GM18508 (cell line): ENCODE measurements at regions not wholly inside any gene's neighbourhood (a gene's known extent, or its start where the extent isn't known, plus 50 kb on each side); places are given as distances from the start of the nearest gene placed in this dataset.
"Not testable (repeated sequence)": the region's sequence is repeated elsewhere in the genome, so short reads cannot be mapped to it uniquely, and the experiment has no call there.

Experiments
- ATAC-seq: cut with Tn5 transposase; IDR thresholded peaks from one replicate; pipeline ENCODE4 v1.9.1; 2021; ENCODE audit warnings: moderate number of reproducible peaks; ENCODE audit not compliant: insufficient read depth, unreplicated experiment

GRCh38 chr13:64121023-64121709, 2705.5 kb upstream of the PCDH20 start:
- not testable (repeated sequence) for ATAC-seq

DNA sequence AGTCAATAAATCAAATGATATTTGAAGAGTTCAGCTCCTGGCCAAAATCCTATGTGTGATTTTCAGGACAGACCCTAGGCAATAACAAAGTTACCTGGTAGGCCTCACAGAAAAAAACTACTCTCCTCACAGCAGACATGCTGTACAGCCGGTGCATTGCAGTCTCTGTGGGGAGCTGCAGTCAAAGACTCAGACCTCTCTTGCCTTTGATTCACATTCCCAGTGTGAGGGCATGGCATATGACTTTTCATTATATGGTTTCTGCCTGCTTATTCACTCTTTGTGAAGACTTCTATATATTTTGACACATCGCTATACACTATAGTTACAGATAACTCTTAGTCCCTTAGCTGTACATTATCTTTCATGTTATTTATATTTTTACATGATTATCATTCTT, 2684.3 kb upstream of the PCDH20 start:
- ATAC-seq: no peak

DNA sequence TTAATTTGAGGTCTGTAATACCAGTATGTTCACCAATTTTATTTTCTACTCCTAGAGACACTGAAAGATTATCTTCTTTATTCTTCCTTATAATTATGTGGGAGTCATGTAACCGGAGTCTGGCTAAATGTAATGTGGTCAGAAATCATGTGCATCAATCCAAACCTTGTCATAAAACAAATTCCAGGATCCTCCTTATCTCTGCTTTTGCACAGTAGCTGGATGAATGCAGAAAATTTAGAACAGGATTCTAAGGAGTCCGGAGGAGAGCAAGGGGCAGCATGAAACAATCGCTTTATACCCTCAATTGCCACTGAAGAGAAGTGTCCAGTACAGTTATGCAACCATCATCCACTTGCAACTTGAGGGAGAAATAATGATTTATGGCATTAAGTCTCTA, 2674.7 kb upstream of the PCDH20 start:
- ATAC-seq: no peak

GRCh38 chr13:64088491-64088890, 2672.8 kb upstream of the PCDH20 start:
- no peak for ATAC-seq

GRCh38 chr13:64087624-64088023, 2672.0 kb upstream of the PCDH20 start:
- no peak for ATAC-seq

- ATAC-seq: no peak
These were observed 2668.2 kb upstream of the PCDH20 start for GRCh38 chr13:64083811-64084210.

GRCh38 chr13:64083396-64083795, 2667.7 kb upstream of the PCDH20 start:
- no peak for ATAC-seq

DNA sequence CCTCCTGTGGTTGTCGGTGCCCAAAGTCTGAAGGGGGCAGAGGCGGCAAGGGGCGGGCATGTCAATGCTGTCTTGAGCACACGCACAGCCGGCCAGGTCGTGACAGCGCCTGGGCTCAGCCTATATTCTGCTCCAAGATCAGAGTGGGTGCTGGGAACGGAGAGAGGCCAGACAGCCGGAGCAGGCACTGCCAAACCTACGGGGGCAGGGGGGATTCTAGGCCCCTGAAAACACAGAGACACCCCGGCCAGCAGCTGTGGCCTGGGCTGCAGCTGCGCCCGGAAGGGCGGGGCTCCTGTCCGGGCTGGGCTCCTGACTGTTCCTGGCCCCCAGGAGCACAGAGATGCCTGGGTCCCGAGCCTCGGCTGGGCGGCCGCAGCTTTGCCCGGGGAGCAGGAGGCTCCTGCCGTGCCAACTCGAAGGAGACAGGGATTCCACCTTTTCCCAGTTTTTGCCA, 2662.9 kb upstream of the PCDH20 start:
- no peak for ATAC-seq

GRCh38 chr13:64078025-64078424, 2662.4 kb upstream of the PCDH20 start:
- ATAC-seq: no peak

DNA sequence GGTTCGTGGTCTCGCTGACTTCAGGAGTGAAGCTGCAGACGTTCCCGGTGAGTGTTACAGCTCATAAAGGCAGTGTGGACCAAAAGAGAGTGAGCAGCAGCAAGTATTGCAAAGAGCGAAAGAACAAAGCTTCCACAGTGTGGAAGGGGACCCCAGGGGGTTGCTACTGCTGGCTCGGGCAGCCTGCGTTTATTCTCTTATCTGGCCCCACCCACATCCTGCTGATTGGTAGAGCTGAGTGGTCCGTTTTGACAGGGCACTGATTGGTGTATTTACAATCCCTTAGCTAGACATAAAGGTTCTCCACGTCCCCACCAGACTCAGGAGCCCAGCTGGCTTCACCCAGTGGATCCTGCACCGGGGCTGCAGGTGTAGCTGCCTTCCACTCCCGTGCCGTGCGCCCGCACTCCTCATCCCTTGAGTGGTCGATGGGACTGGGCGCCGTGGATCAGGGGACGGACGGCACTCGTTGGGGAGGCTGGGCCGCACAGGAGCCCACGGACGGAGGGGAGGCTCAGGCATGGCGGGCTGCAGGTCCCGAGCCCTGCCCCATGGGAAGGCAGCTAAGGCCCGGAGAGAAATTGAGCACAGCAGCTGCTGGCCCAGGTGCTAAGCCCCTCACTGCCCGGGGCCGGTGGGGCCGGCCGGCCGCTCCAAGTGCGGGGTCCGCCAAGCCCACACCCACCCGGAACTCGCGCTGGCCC, 2661.6 kb upstream of the PCDH20 start:
- ATAC-seq: not testable (repeated sequence)

DNA sequence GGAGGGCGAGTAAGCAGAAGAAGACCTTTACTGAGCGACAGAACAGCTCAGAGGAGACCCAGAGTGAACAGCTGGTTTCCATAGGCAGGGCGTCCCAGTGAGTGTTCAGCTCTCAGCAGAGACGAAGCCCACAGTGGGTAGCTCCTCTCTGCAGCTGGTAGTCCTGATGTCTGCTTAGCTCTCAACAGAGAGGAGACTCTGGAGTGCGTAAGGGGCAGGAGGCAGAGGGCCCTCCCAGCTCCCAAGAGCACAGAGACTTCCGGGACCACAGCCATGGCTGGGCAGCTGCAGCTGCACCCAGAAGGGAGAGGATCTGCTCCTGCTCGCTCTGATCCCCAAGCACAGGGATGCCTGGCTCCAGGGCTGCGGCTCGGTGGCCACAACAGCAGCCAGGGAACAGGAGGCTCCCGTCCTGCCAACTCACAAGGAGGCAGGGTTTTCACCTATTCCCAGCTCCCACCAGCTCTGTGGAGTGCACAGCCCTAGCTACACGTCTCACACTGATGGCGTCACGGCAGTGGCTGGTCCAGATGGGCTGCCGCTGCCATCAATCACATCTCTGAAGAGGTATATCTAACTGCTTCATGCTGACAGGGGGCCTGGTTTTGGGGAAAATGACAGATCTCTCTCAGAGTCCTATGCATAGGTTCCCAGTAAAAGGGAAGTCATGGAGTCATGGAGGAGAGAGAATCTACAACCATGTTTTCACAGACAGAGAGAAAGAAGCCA, 2660.1 kb upstream of the PCDH20 start:
- ATAC-seq: no peak

DNA sequence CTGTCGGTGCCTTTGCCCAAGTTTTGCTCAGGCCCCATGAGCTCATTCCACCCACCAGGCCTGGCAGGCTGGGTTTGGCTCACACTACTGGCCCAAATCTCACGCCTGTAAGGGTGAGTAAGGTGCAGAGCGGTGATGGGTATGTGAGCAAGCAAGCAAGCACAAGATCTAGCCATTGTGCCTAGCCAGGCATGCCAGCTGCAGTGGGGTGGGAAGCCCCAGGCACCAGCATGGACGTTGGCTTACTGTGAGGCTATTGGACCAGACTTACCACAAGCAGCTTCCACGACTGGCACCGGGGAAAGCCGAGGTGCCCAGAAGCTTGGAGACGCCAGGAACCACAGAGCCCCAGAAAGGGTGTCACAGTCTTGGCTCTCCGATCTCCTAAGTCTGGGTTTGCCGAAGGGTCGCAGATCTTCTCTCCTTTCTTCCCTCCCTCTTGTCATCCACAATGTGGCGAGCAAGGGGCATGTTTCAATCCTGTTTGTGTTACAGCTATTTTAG, 2659.4 kb upstream of the PCDH20 start:
- ATAC-seq: no peak

- no peak for ATAC-seq
These were observed 2657.6 kb upstream of the PCDH20 start for GRCh38 chr13:64073203-64073602.

DNA sequence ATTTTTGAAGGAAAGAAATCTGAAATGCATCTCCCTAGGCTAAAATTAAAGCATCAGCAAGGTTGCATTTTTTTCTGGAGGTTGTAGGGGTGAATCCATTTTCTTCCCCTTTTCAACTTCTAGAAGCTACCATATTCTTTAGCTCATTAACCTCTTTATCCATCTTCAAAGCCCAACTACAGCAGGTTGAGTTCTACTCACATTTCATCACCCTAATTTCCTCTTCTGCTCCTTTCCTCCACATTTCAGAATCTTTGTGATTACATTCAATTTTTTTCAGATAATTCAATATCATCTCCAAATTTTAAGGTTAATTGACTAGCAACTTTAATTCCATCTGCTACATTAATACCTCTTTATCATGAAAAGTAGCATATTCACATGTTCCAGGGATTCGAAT, 2655.7 kb upstream of the PCDH20 start:
- ATAC-seq: no peak

GRCh38 chr13:64069892-64070291, 2654.2 kb upstream of the PCDH20 start:
- no peak for ATAC-seq

- ATAC-seq: no peak
These were observed 2651.1 kb upstream of the PCDH20 start for GRCh38 chr13:64066711-64067110.

- ATAC-seq: no peak
These were observed 2646.0 kb upstream of the PCDH20 start for GRCh38 chr13:64061649-64062048.

DNA sequence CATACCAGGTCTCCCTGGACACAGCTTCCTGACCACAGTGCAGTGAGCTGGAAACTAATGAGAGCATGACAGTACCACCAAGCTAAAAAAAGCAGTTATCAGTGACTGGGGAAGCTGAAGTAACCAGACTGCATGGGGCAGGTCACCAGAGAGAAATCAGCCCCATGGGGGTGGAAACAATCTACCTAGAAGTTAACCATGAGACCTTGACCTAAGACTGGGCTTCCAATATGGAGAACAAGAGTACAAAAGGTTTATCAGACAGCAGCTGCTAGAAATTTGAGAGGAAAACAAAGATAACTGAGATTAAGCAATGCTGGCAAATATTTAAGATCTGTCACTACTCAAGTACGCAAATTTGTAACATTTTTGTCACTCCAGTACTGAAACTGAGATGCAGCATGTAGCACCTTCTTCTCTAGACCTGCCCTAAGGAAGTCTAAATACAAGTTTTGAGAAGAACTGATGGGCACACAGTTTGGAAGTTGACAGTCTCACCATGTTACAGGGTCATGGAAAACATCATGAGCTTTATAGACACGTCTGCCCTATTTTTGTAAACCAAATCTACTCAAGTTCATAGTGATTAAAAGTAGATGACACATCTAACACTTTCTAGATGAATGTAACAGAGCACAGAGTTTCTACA, 2641.8 kb upstream of the PCDH20 start:
- ATAC-seq: no peak

GRCh38 chr13:64054321-64054720, 2638.7 kb upstream of the PCDH20 start:
- ATAC-seq: no peak

DNA sequence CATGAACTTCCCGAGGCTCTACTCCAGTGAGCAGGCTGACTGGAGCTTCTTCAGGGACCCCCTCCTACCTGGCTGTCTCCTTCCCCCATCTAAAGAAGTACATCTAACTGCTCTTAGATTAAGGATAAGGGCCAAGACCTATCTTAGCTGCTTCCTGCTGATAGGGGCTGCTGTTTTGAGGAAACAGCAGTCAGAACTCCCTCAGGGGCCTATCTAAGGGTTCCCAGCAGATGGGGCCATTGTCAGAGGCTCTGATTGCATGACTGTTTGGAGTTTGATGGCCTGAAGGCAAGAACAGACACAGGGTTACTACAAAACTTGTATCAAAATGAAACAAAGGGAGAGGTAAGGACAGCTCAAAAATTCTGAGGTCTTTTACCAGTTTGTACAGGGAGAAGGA, 2636.9 kb upstream of the PCDH20 start:
- no peak for ATAC-seq

DNA sequence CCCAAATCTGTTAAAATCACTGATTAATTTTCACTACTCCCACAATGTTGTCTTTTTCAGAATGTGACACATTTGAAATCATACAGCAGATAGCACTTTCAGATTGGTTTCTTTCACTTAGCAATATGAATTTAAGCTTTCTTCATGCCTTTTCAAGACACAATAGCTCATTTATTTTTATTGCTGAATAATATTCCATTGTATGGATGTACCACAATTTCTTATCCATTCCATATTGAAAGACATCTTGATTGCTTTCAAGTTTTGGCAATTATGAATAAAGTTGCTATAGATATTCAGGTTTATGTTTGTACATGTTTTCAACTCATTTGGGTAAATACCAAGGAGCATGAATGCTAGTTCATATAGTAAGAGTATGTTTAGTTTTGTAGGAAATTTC, 2635.6 kb upstream of the PCDH20 start:
- ATAC-seq: no peak
